SK-N-SH (cell line): ENCODE measurements at regions not wholly inside any gene's neighbourhood (a gene's known extent, or its start where the extent isn't known, plus 50 kb on each side); places are given as distances from the start of the nearest gene placed in this dataset.

Experiments used
- CTCF ChIA-PET: fragments of 300-600, 350-600 bp; formaldehyde crosslinking; extraction: SDS; loops from one replicate; lab custom pipeline; 2021; lab: Yijun Ruan, JAX
- POLR2A ChIA-PET: fragments of 350-600 bp; sonication (Branson Sonifier 250); formaldehyde crosslinking; extraction: SDS; loops from one replicate; lab custom pipeline; 2020; ENCODE audit warnings: antibody characterized with exemption, inconsistent platforms; lab: Yijun Ruan, JAX
- DNase-seq: peaks from one replicate; pipeline ENCODE4 v3.0.0; 2012
- H2AFZ ChIP-seq: fragments of 200-600 bp; sonication (generic); 2 replicates; pipeline ENCODE4 v1.8.1; 2016; ENCODE audit warnings: antibody characterized with exemption, mild to moderate bottlenecking, low read depth
- H3F3A ChIP-seq: fragments of 200-600 bp; sonication (generic); replicated peaks from 2 replicates; pipeline ENCODE3; 2016; ENCODE audit warnings: antibody characterized with exemption, mild to moderate bottlenecking; ENCODE audit not compliant: insufficient read depth
- H3K27ac ChIP-seq, 2 experiments: fragments of 200-500 bp in 1 of 2; fragments of 200-600 bp in 1 of 2; sonication (Bioruptor generic) in 1 of 2; sonication (generic), shearing (Covaris generic) in 1 of 2; 2 replicates each; pipeline versions ENCODE4 v1.5.1 to v1.6.1; 2014 to 2016; ENCODE audit warnings: low read depth in 2 of 2, inconsistent platforms in 1 of 2, low read length in 1 of 2, mild to moderate bottlenecking in 1 of 2, mixed read lengths in 1 of 2
- H3K27me3 ChIP-seq: fragments of 200-600 bp; sonication (generic), shearing (Covaris generic); 2 replicates; pipeline ENCODE4 v1.6.1; 2016; ENCODE audit warnings: mixed run types; ENCODE audit not compliant: insufficient read depth
- H3K36me3 ChIP-seq, 2 experiments: fragments of 200-500 bp in 1 of 2; fragments of 200-600 bp in 1 of 2; sonication (Bioruptor generic) in 1 of 2; sonication (generic) in 1 of 2; replicated peaks in 1 of 2; 2 replicates each; pipeline versions ENCODE3 to v1.5.1; 2014 to 2016; ENCODE audit warnings: low read length in 1 of 2, mild to moderate bottlenecking in 1 of 2; ENCODE audit not compliant: insufficient read depth in 2 of 2, control insufficient read depth in 1 of 2
- H3K4me1 ChIP-seq, 2 experiments: fragments of 200-500 bp in 1 of 2; fragments of 200-600 bp in 1 of 2; sonication (Bioruptor generic) in 1 of 2; sonication (generic), shearing (Covaris generic) in 1 of 2; 2 replicates each; pipeline versions ENCODE4 v1.5.1 to v1.6.1; 2014 to 2016; ENCODE audit warnings: low read depth in 1 of 2, low read length in 1 of 2, mixed run types in 1 of 2; ENCODE audit not compliant: insufficient read depth in 2 of 2, control insufficient read depth in 1 of 2
- H3K4me2 ChIP-seq: fragments of 200-600 bp; sonication (generic), shearing (Covaris generic); 2 replicates; pipeline ENCODE4 v1.6.1; 2017; ENCODE audit warnings: mixed run types
- H3K4me3 ChIP-seq, 2 experiments: fragments of 200-500 bp in 1 of 2; fragments of 200-600 bp in 1 of 2; sonication (Bioruptor generic) in 1 of 2; sonication (generic), shearing (Covaris generic) in 1 of 2; 2 replicates each; pipeline versions ENCODE4 v1.5.1 to v1.8.1; 2014 to 2016; ENCODE audit warnings: low read depth in 2 of 2, inconsistent platforms in 1 of 2, low read length in 1 of 2, mild to moderate bottlenecking in 1 of 2, mixed read lengths in 1 of 2, moderate library complexity in 1 of 2
- H3K79me2 ChIP-seq: fragments of 200-600 bp; sonication (generic); 2 replicates; pipeline ENCODE4 v1.8.1; 2017; ENCODE audit warnings: mild to moderate bottlenecking; ENCODE audit not compliant: insufficient read depth
- H3K9ac ChIP-seq: fragments of 200-600 bp; sonication (generic); 2 replicates; pipeline ENCODE4 v1.6.1; 2017; ENCODE audit warnings: mixed run types
- H3K9me2 ChIP-seq: fragments of 200-600 bp; sonication (generic); 2 replicates; pipeline ENCODE4 v1.6.1; 2017; ENCODE audit warnings: mixed run types
- H3K9me3 ChIP-seq: fragments of 200-600 bp; sonication (generic); 2 replicates; pipeline ENCODE4 v1.6.1; 2017; ENCODE audit warnings: mixed run types, mild to moderate bottlenecking, moderate library complexity
- H4K20me1 ChIP-seq: fragments of 200-600 bp; sonication (generic); 2 replicates; pipeline ENCODE4 v1.6.1; 2017; ENCODE audit warnings: mild to moderate bottlenecking, mixed run types; ENCODE audit not compliant: insufficient read depth
- CHD2 ChIP-seq: fragments of 150-350 bp; IDR thresholded peaks from 2 replicates; pipeline ENCODE4 v1.6.1; 2018; ENCODE audit warnings: low read length; ENCODE audit not compliant: partially characterized antibody
- CTCF ChIP-seq: fragments of 200-600 bp; sonication (generic); IDR thresholded peaks from 2 replicates; pipeline ENCODE4 v1.6.1; 2017; ENCODE audit warnings: antibody characterized with exemption, mild to moderate bottlenecking, moderate library complexity
- ELF1 ChIP-seq: IDR thresholded peaks from 2 replicates; pipeline ENCODE4 v1.4.0; 2012
- FOXM1 ChIP-seq: IDR thresholded peaks from 2 replicates; pipeline ENCODE4 v1.4.0; 2012; ENCODE audit warnings: low read depth, mild to moderate bottlenecking
- GATA2 ChIP-seq: sonication (generic); formaldehyde crosslinking; IDR thresholded peaks from 2 replicates; pipeline ENCODE4 v1.5.0; 2020; ENCODE audit warnings: mild to moderate bottlenecking, missing genetic modification reagents
- MAX ChIP-seq: IDR thresholded peaks from 2 replicates; pipeline ENCODE4 v1.4.0; 2012; ENCODE audit warnings: low read depth
- MEF2A ChIP-seq: IDR thresholded peaks from 2 replicates; pipeline ENCODE4 v1.4.0; 2012; ENCODE audit warnings: low read depth, borderline replicate concordance
- RAD21 ChIP-seq: IDR thresholded peaks from 2 replicates; pipeline ENCODE4 v1.6.1; 2012; ENCODE audit warnings: mild to moderate bottlenecking, low read length
- RCOR1 ChIP-seq: fragments of 150-350 bp; IDR thresholded peaks from 2 replicates; pipeline ENCODE4 v1.6.1; 2017; ENCODE audit warnings: antibody characterized with exemption, low read length
- RFX5 ChIP-seq: IDR thresholded peaks from 2 replicates; pipeline ENCODE4 v1.6.1; 2012; ENCODE audit warnings: mild to moderate bottlenecking, improper control_type of control experiment, low read length
- SIN3A ChIP-seq: IDR thresholded peaks from 2 replicates; pipeline ENCODE4 v1.6.1; 2012; ENCODE audit warnings: low read depth, mild to moderate bottlenecking, low read length, moderate library complexity, borderline replicate concordance
- TCF12 ChIP-seq: IDR thresholded peaks from 2 replicates; pipeline ENCODE4 v1.4.0; 2012
- YY1 ChIP-seq: IDR thresholded peaks from 2 replicates; pipeline ENCODE4 v1.4.0; 2012; ENCODE audit warnings: low read depth, mild to moderate bottlenecking
- WGBS: methylation state at CpG from one replicate; pipeline ENCODE4 v1.1.6; 2017; ENCODE audit warnings: low lambda C conversion rate; 5-methylcytosine and 5-hydroxymethylcytosine counted together
- TF ChIP-seq, protein P1 (sequence below): fragments of 150-350 bp; IDR thresholded peaks from 2 replicates; pipeline ENCODE4 v1.6.1; 2017; ENCODE audit warnings: antibody characterized with exemption, low read length, low read depth, borderline replicate concordance
- TF ChIP-seq, protein P2 (sequence below): fragments of 150-350 bp; IDR thresholded peaks from 2 replicates; pipeline ENCODE4 v1.6.1; 2016; ENCODE audit warnings: mild to moderate bottlenecking, low read depth, low read length
- TF ChIP-seq, protein P3 (sequence below): IDR thresholded peaks from 2 replicates; pipeline ENCODE4 v1.6.1; 2012; ENCODE audit warnings: mild to moderate bottlenecking, low read depth, low read length, moderate library complexity

DNA sequence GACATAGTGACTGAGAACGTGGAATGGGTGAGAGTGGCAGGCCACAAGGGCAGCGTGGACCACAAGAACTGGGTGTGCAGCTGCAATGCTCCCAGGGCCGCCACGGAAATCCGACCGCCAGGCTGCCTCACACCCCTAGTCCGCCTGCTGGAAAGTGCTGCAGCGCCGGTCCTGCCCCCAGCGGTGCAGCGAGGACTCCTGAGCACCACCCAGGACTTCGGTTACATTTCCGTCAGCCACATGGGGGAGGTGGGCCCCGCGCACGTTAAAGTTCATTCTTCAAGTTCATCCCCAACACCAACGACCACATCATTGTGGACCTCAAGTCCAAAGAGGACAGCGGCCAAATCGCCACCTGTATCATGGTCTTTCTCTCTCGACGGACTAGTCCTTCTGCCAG is 126.1 kb upstream of the CARMIL1 start:
- WGBS: 88% methylated on average over 18 of the region's 21 CpGs

DNA sequence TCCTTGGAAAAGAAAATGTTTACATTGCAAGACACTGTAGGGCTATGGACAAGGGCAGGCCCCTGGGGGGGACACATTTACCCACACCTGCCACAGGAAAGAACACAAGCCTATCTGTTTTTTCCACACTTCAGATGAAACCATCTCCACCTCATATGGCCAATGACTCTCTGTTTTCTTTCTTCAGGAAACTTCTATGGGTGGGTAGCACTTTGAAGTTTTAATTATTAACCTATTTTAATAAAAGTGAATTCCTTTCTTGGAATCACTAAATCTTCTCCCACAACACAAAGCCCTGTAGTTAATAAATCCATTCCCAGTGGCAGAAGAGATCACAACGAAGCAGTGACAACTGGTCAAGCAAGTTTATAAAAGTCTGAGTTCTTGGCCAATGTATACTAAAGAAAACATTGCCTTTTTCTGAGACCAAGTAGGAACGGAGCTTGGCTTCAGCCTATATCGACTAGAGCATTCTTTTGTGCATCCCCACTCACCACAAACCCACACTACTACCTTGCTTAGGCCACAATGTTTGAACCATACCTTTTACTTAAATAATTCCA is 125.1 kb upstream of the CARMIL1 start:
- no peaks in the 10 kb centered on the region for H3K27me3 ChIP-seq
- ChIA-PET CTCF (no interaction called here), POLR2A (no interaction called here)
- H3K9ac ChIP-seq: no peak overlapping the region
- H3F3A ChIP-seq: no peaks in the 10 kb centered on the region
- H2AFZ ChIP-seq: no peak overlapping the region
- H4K20me1 ChIP-seq: no peaks in the 10 kb centered on the region
- no peaks in the 10 kb centered on the region for H3K9me3 ChIP-seq
- WGBS: 92% methylated on average over 3 of the region's 3 CpGs
- H3K79me2 ChIP-seq: no peaks in the 10 kb centered on the region
- no peaks in the 10 kb centered on the region for H3K9me2 ChIP-seq
- no peak for DNase-seq
- H3K27ac ChIP-seq: no peak overlapping the region
- peaks cover 0 to 2% of the 10 kb centered on the region in 2 experiments; a peak in 2 of 4 replicates for H3K4me1 ChIP-seq
- H3K4me2 ChIP-seq: no peak overlapping the region
- H3K36me3 ChIP-seq: peaks cover 0 to 4% of the 10 kb centered on the region in 2 experiments
- H3K4me3 ChIP-seq: no peak overlapping the region
- TF ChIP-seq RFX5 (no peak), FOXM1 (no peak), YY1 (no peak), SIN3A (no peak), ELF1 (no peak), RAD21 (no peak), CTCF (no peak), MEF2A (no peak), GATA2 (CRISPR knock-in tag) (no peak)
- TF ChIP-seq, protein P1, sequence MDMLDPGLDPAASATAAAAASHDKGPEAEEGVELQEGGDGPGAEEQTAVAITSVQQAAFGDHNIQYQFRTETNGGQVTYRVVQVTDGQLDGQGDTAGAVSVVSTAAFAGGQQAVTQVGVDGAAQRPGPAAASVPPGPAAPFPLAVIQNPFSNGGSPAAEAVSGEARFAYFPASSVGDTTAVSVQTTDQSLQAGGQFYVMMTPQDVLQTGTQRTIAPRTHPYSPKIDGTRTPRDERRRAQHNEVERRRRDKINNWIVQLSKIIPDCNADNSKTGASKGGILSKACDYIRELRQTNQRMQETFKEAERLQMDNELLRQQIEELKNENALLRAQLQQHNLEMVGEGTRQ: no peak
- TF ChIP-seq, protein P2, sequence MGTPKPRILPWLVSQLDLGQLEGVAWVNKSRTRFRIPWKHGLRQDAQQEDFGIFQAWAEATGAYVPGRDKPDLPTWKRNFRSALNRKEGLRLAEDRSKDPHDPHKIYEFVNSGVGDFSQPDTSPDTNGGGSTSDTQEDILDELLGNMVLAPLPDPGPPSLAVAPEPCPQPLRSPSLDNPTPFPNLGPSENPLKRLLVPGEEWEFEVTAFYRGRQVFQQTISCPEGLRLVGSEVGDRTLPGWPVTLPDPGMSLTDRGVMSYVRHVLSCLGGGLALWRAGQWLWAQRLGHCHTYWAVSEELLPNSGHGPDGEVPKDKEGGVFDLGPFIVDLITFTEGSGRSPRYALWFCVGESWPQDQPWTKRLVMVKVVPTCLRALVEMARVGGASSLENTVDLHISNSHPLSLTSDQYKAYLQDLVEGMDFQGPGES: no peak

More for the DNA sequence above, 126.1 kb upstream of the CARMIL1 start:
- Histone ChIP-seq H3K4me1 (peaks cover 0 to 2% of the 10 kb centered on the region in 2 experiments; a peak in 2 of 4 replicates), H3K36me3 (peaks cover 0 to 4% of the 10 kb centered on the region in 2 experiments), H3K79me2 (no peaks in the 10 kb centered on the region), H3K27me3 (no peaks in the 10 kb centered on the region), H2AFZ (no peak overlapping the region), H3K27ac (no peak overlapping the region), H3K9me2 (no peaks in the 10 kb centered on the region), H3K9me3 (no peaks in the 10 kb centered on the region), H3K4me3 (no peak overlapping the region), H3K9ac (no peak overlapping the region), H3F3A (no peaks in the 10 kb centered on the region), H4K20me1 (no peaks in the 10 kb centered on the region), H3K4me2 (no peak overlapping the region)
- ChIA-PET CTCF (no interaction called here), POLR2A (no interaction called here)
- DNase-seq: no peak
- TF ChIP-seq MAX: no peak
- TF ChIP-seq, protein P3, sequence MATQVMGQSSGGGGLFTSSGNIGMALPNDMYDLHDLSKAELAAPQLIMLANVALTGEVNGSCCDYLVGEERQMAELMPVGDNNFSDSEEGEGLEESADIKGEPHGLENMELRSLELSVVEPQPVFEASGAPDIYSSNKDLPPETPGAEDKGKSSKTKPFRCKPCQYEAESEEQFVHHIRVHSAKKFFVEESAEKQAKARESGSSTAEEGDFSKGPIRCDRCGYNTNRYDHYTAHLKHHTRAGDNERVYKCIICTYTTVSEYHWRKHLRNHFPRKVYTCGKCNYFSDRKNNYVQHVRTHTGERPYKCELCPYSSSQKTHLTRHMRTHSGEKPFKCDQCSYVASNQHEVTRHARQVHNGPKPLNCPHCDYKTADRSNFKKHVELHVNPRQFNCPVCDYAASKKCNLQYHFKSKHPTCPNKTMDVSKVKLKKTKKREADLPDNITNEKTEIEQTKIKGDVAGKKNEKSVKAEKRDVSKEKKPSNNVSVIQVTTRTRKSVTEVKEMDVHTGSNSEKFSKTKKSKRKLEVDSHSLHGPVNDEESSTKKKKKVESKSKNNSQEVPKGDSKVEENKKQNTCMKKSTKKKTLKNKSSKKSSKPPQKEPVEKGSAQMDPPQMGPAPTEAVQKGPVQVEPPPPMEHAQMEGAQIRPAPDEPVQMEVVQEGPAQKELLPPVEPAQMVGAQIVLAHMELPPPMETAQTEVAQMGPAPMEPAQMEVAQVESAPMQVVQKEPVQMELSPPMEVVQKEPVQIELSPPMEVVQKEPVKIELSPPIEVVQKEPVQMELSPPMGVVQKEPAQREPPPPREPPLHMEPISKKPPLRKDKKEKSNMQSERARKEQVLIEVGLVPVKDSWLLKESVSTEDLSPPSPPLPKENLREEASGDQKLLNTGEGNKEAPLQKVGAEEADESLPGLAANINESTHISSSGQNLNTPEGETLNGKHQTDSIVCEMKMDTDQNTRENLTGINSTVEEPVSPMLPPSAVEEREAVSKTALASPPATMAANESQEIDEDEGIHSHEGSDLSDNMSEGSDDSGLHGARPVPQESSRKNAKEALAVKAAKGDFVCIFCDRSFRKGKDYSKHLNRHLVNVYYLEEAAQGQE: no peak
- TF ChIP-seq YY1: no peak
- no peak for TF ChIP-seq TCF12
- TF ChIP-seq, protein P1: no peak
- no peak for TF ChIP-seq RCOR1
- no peak for TF ChIP-seq CHD2
- no peak for TF ChIP-seq GATA2 (CRISPR knock-in tag)
